ENCODE measurements at regions not wholly inside any gene's neighbourhood (a gene's known extent, or its start where the extent isn't known, plus 50 kb on each side); places are given as distances from the start of the nearest gene placed in this dataset.

- TF ChIP-seq POLR2A (IDR thresholded peaks at IDR 0.05; ENCODE audit: low read depth, low read length): no peak
- TF ChIP-seq TCF7 (IDR thresholded peaks at IDR 0.05; ENCODE audit: borderline replicate concordance): no peak
- TF ChIP-seq EP300 (IDR thresholded peaks at IDR 0.05; ENCODE audit: borderline replicate concordance in 1 of 2, control insufficient read depth in 1 of 2, low read depth in 2 of 2, low read length in 2 of 2): no peak
- TF ChIP-seq ETV6 (conservative IDR thresholded peaks at IDR 0.05 in 1 of 2, IDR thresholded peaks at IDR 0.05 in 1 of 2; ENCODE audit: borderline replicate concordance in 1 of 2, low read depth in 1 of 2): no peak
- TF ChIP-seq, protein P1, sequence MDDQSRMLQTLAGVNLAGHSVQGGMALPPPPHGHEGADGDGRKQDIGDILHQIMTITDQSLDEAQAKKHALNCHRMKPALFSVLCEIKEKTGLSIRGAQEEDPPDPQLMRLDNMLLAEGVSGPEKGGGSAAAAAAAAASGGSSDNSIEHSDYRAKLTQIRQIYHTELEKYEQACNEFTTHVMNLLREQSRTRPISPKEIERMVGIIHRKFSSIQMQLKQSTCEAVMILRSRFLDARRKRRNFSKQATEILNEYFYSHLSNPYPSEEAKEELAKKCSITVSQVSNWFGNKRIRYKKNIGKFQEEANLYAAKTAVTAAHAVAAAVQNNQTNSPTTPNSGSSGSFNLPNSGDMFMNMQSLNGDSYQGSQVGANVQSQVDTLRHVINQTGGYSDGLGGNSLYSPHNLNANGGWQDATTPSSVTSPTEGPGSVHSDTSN (IDR thresholded peaks at IDR 0.05; ENCODE audit: insufficient replicate concordance, low read depth, low read length): no peak
- TF ChIP-seq, protein P2, sequence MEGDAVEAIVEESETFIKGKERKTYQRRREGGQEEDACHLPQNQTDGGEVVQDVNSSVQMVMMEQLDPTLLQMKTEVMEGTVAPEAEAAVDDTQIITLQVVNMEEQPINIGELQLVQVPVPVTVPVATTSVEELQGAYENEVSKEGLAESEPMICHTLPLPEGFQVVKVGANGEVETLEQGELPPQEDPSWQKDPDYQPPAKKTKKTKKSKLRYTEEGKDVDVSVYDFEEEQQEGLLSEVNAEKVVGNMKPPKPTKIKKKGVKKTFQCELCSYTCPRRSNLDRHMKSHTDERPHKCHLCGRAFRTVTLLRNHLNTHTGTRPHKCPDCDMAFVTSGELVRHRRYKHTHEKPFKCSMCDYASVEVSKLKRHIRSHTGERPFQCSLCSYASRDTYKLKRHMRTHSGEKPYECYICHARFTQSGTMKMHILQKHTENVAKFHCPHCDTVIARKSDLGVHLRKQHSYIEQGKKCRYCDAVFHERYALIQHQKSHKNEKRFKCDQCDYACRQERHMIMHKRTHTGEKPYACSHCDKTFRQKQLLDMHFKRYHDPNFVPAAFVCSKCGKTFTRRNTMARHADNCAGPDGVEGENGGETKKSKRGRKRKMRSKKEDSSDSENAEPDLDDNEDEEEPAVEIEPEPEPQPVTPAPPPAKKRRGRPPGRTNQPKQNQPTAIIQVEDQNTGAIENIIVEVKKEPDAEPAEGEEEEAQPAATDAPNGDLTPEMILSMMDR (IDR thresholded peaks at IDR 0.05 in 2 of 3, conservative IDR thresholded peaks at IDR 0.05 in 1 of 3; ENCODE audit: control insufficient read depth in 2 of 3, extremely low read depth in 1 of 3, insufficient read depth in 1 of 3, low read depth in 3 of 3, low read length in 3 of 3): no peak
- TF ChIP-seq YY1 (IDR thresholded peaks at IDR 0.05; ENCODE audit: low read depth, low read length): no peak
- no peak for TF ChIP-seq TCF12 (IDR thresholded peaks at IDR 0.05; ENCODE audit: low read depth, low read length)
- TF ChIP-seq, protein P3, sequence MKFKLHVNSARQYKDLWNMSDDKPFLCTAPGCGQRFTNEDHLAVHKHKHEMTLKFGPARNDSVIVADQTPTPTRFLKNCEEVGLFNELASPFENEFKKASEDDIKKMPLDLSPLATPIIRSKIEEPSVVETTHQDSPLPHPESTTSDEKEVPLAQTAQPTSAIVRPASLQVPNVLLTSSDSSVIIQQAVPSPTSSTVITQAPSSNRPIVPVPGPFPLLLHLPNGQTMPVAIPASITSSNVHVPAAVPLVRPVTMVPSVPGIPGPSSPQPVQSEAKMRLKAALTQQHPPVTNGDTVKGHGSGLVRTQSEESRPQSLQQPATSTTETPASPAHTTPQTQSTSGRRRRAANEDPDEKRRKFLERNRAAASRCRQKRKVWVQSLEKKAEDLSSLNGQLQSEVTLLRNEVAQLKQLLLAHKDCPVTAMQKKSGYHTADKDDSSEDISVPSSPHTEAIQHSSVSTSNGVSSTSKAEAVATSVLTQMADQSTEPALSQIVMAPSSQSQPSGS (IDR thresholded peaks at IDR 0.05; ENCODE audit: low read length): no peak
- no peak for TF ChIP-seq SUZ12 (IDR thresholded peaks at IDR 0.05; ENCODE audit: unreplicated experiment)
Measured at GRCh38 chr3:13233487-13234485, 160.6 kb upstream of the IQSEC1 start.
